ENCODE measurements at regions not wholly inside any gene's neighbourhood (a gene's known extent, or its start where the extent isn't known, plus 50 kb on each side); places are given as distances from the start of the nearest gene placed in this dataset.

- RAD21 ChIA-PET (ENCODE audit: unreplicated experiment): interaction anchor here (1.0 to 5.4 kb wide), 6 partner anchors 12 to 52 kb away, joined by 3 to 35 read pairs (median 4); no protein-coding TSS in a partner anchor
- Histone ChIP-seq H3K36me3 (ENCODE audit: control insufficient read depth in 2 of 2, insufficient read depth in 2 of 2, low read length in 1 of 2) (no peaks in the 10 kb centered on the region), H3K9me3 (replicated peaks; ENCODE audit: control insufficient read depth, insufficient read depth, low read length) (no peaks in the 10 kb centered on the region), H2AFZ (ENCODE audit: control insufficient read depth, low read depth, low read length) (no peak overlapping the region), H3K27ac (ENCODE audit: control insufficient read depth, insufficient read depth) (no peak overlapping the region), H3K27me3 (replicated peaks in 1 of 2; ENCODE audit: control insufficient read depth in 2 of 2, insufficient read depth in 2 of 2, low read length in 1 of 2) (no peaks in the 10 kb centered on the region), H3K4me3 (no peak overlapping the region), H3K9ac (ENCODE audit: control insufficient read depth, insufficient read depth, low read length) (no peak overlapping the region), H3K4me1 (ENCODE audit: control insufficient read depth, insufficient read depth, low read length) (peaks cover 9% of the 10 kb centered on the region), H3K79me2 (ENCODE audit: control insufficient read depth, insufficient read depth, low read length) (no peaks in the 10 kb centered on the region), H3K4me2 (ENCODE audit: control insufficient read depth, insufficient read depth) (no peak overlapping the region), H4K20me1 (ENCODE audit: control insufficient read depth, insufficient read depth) (no peaks in the 10 kb centered on the region)
- SMC1A ChIA-PET (ENCODE audit: uncharacterized antibody, unreplicated experiment): interaction anchor here (0.9 to 7.8 kb wide), 9 partner anchors 9 to 491 kb away, joined by 3 to 67 read pairs (median 8); no protein-coding TSS in a partner anchor
- TF ChIP-seq KLF5 (IDR thresholded peaks at IDR 0.05; ENCODE audit: partially characterized antibody) (no peak), TBL1XR1 (IDR thresholded peaks at IDR 0.05; ENCODE audit: low read depth, low read length) (no peak), ZSCAN29 (IDR thresholded peaks at IDR 0.05) (no peak), FOS (IDR thresholded peaks at IDR 0.05; ENCODE audit: borderline replicate concordance, extremely low read depth, insufficient read length) (no peak), PAX8 (IDR thresholded peaks at IDR 0.05) (no peak), FOXM1 (IDR thresholded peaks at IDR 0.05; ENCODE audit: low read depth, low read length) (no peak), SREBF1 (IDR thresholded peaks at IDR 0.05; ENCODE audit: low read length) (no peak), PML (IDR thresholded peaks at IDR 0.05; ENCODE audit: low read length) (no peak), PAX5 (IDR thresholded peaks at IDR 0.05; ENCODE audit: borderline replicate concordance, low read depth, low read length) (no peak), MLLT1 (IDR thresholded peaks at IDR 0.05) (no peak), MTA2 (IDR thresholded peaks at IDR 0.05; ENCODE audit: low read depth) (no peak), SMAD5 (IDR thresholded peaks at IDR 0.05; ENCODE audit: low read depth) (no peak), NBN (IDR thresholded peaks at IDR 0.05) (no peak), ESRRA (IDR thresholded peaks at IDR 0.05; ENCODE audit: low read length) (no peak), HDAC2 (IDR thresholded peaks at IDR 0.05) (no peak), SP1 (IDR thresholded peaks at IDR 0.05; ENCODE audit: low read depth, low read length) (no peak), SIN3A (IDR thresholded peaks at IDR 0.05; ENCODE audit: low read depth, low read length) (no peak), HDAC6 (IDR thresholded peaks at IDR 0.05; ENCODE audit: unreplicated experiment) (no peak), MYC (IDR thresholded peaks at IDR 0.05; ENCODE audit: insufficient read depth, insufficient read length, insufficient replicate concordance, low read length, severe bottlenecking) (no peak)
- TF ChIP-seq, protein P1, sequence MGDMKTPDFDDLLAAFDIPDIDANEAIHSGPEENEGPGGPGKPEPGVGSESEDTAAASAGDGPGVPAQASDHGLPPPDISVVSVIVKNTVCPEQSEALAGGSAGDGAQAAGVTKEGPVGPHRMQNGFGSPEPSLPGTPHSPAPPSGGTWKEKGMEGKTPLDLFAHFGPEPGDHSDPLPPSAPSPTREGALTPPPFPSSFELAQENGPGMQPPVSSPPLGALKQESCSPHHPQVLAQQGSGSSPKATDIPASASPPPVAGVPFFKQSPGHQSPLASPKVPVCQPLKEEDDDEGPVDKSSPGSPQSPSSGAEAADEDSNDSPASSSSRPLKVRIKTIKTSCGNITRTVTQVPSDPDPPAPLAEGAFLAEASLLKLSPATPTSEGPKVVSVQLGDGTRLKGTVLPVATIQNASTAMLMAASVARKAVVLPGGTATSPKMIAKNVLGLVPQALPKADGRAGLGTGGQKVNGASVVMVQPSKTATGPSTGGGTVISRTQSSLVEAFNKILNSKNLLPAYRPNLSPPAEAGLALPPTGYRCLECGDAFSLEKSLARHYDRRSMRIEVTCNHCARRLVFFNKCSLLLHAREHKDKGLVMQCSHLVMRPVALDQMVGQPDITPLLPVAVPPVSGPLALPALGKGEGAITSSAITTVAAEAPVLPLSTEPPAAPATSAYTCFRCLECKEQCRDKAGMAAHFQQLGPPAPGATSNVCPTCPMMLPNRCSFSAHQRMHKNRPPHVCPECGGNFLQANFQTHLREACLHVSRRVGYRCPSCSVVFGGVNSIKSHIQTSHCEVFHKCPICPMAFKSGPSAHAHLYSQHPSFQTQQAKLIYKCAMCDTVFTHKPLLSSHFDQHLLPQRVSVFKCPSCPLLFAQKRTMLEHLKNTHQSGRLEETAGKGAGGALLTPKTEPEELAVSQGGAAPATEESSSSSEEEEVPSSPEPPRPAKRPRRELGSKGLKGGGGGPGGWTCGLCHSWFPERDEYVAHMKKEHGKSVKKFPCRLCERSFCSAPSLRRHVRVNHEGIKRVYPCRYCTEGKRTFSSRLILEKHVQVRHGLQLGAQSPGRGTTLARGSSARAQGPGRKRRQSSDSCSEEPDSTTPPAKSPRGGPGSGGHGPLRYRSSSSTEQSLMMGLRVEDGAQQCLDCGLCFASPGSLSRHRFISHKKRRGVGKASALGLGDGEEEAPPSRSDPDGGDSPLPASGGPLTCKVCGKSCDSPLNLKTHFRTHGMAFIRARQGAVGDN (IDR thresholded peaks at IDR 0.05): no peak
- in situ Hi-C loops (cut with MboI): no loop called here
- 95% methylated on average over 2 of the region's 2 CpGs for WGBS (ENCODE audit: insufficient coverage, insufficient replicate concordance, low lambda C conversion rate, missing lambda C conversion rate)
- FAIRE-seq: no peak
- POLR2A ChIA-PET: interaction anchor here (0.6 to 5.9 kb wide), 3 partner anchors 14 to 51 kb away, joined by 6 to 40 read pairs (median 7); no protein-coding TSS in a partner anchor
- ATAC-seq: no peak
- CTCF ChIA-PET: interaction anchor here (0.6 to 2.1 kb wide), 3 partner anchors 10 to 74 kb away, joined by 3 to 8 read pairs (median 3); no protein-coding TSS in a partner anchor
- BruUV-seq (replicated peaks): no TSS peak
- DNase-seq (ENCODE audit: low read depth, low spot score): no peak
- intact Hi-C loops (cut with micrococcal nuclease; ENCODE audit: unreplicated experiment): no loop called here
These were observed 54.5 kb upstream of the SEMA6A start for GRCh38 chr5:116629168-116629567.

Measured in GM12878 (cell line).